Right lobe of liver (tissue), 6 donors: ENCODE measurements at regions not wholly inside any gene's neighbourhood (a gene's known extent, or its start where the extent isn't known, plus 50 kb on each side); places are given as distances from the start of the nearest gene placed in this dataset.

Source experiments
- ATAC-seq, 4 donors: fragments of 200-7000 bp; cut with Tn5 transposase; one replicate each; pipeline ENCODE4 v1.9.1; 2020; ENCODE audit warnings: mild to moderate bottlenecking in 4 of 4, moderate library complexity in 4 of 4
- DNase-seq, 3 donors: peaks; one replicate each; pipeline ENCODE4 v3.0.0-alpha.2; 2020
- H3K27ac ChIP-seq, 3 donors: fragments of 200-600 bp; one replicate each; pipeline ENCODE4 v1.8.0; 2022
- H3K27me3 ChIP-seq, 2 donors: fragments of 200-600 bp; one replicate each; pipeline ENCODE4 v1.8.0; 2022
- H3K36me3 ChIP-seq, 4 donors: fragments of 200-600 bp; sonication (generic) in 1 of 4; one replicate each; pipeline versions ENCODE4 v1.5.1 to v1.8.0; 2017 to 2022; ENCODE audit warnings: control low read depth in 1 of 4
- H3K4me1 ChIP-seq, 4 donors: fragments of 200-600 bp; sonication (generic) in 1 of 4; one replicate each; pipeline versions ENCODE4 v1.5.1 to v1.8.0; 2017 to 2022; ENCODE audit warnings: control low read depth in 1 of 4
- H3K4me3 ChIP-seq, 3 donors: fragments of 200-600 bp; one replicate each; pipeline ENCODE4 v1.8.0; 2022
- H3K9me3 ChIP-seq, 4 donors: fragments of 200-600 bp; sonication (generic) in 1 of 4; one replicate each; pipeline versions ENCODE4 v1.5.1 to v1.8.0; 2017 to 2022; ENCODE audit warnings: control low read depth in 1 of 4
- POLR2A ChIP-seq: fragments of 450-650 bp; IDR thresholded peaks from one replicate; pipeline ENCODE4 v1.6.1; 2017; ENCODE audit warnings: antibody characterized with exemption, mild to moderate bottlenecking
- WGBS: methylation state at CpG from one replicate; pipeline ENCODE4 v1.1.6; 2018; ENCODE audit warnings: low coverage, low lambda C conversion rate; ENCODE audit not compliant: insufficient coverage; ENCODE audit errors: missing lambda C conversion rate; 5-methylcytosine and 5-hydroxymethylcytosine counted together
- intact Hi-C, 2 donors: fragments of 100-400 bp; cut with DNase I; formaldehyde crosslinking; loops; one replicate each; pipeline versions ENCODE4 v1.11.2 to v1.14.1; 2022
- TF ChIP-seq, protein P1 (sequence below), 4 donors: fragments of 200-600 bp in 3 of 4; fragments of 450-650 bp in 1 of 4; IDR thresholded peaks; one replicate each; pipeline versions ENCODE4 v1.5.1 to v1.8.0; 2016 to 2022; ENCODE audit warnings: antibody characterized with exemption in 4 of 4, mild to moderate bottlenecking in 2 of 4
- donor health status: DM: no; HTN: yes; CAD: no.
- donor health status: DM: no; HTN: no; CAD: no.
- donor health status: DM: no; HTN: no; CAD: no.
- donor health status: DM: no; HTN: yes; CAD: no.
- donor health status: DM: no; HTN: yes; CAD: no.

DNA sequence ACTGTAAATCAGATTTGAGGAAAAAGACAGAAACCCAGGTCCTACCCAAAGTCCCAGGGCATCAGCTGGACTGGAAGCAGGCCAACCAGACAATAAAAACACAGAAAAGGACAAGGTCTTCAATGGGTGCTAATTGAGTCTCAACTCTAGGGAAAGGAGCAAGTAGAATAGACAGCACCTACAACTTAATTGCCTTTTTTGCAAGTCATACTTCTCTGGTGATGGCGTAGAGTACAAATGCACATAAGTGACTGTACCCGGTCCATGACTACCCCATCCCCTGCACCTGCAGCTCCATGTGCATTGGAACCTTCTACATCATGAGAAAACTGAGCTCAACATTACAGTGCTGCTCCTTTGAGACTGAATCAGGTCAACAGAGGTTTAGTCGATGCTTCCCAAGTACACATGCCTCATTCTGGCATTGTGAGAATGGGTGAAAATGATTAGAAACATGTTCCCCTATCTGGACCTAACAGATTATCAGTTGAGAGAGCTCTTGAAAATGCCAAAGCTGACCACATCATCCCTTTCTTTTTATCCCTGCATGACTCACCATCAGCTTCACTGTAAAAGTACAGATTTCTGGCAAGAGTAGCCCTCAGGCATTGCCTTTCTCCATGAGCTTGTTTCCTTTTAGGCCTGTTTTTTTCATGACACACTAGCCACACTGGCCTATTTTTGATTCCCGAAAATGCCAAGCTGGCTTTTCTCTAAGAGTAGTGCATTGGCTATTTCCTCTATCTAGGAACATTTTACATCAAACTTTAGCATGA is 298.3 kb downstream of the HS3ST1 start:
- no peak for TF ChIP-seq POLR2A
- TF ChIP-seq, protein P1, sequence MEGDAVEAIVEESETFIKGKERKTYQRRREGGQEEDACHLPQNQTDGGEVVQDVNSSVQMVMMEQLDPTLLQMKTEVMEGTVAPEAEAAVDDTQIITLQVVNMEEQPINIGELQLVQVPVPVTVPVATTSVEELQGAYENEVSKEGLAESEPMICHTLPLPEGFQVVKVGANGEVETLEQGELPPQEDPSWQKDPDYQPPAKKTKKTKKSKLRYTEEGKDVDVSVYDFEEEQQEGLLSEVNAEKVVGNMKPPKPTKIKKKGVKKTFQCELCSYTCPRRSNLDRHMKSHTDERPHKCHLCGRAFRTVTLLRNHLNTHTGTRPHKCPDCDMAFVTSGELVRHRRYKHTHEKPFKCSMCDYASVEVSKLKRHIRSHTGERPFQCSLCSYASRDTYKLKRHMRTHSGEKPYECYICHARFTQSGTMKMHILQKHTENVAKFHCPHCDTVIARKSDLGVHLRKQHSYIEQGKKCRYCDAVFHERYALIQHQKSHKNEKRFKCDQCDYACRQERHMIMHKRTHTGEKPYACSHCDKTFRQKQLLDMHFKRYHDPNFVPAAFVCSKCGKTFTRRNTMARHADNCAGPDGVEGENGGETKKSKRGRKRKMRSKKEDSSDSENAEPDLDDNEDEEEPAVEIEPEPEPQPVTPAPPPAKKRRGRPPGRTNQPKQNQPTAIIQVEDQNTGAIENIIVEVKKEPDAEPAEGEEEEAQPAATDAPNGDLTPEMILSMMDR (IDR thresholded peaks at IDR 0.05): no peak
- WGBS: 73% methylated on average over 3 of the region's 4 CpGs
- Histone ChIP-seq H3K9me3 (no peaks in the 10 kb centered on the region), H3K4me1 (no peaks in the 10 kb centered on the region), H3K27me3 (no peaks in the 10 kb centered on the region), H3K27ac (no peak overlapping the region), H3K36me3 (no peaks in the 10 kb centered on the region), H3K4me3 (no peak overlapping the region)
- DNase-seq: no peak
- ATAC-seq: no peak
- intact Hi-C loops: no loop called here

DNA sequence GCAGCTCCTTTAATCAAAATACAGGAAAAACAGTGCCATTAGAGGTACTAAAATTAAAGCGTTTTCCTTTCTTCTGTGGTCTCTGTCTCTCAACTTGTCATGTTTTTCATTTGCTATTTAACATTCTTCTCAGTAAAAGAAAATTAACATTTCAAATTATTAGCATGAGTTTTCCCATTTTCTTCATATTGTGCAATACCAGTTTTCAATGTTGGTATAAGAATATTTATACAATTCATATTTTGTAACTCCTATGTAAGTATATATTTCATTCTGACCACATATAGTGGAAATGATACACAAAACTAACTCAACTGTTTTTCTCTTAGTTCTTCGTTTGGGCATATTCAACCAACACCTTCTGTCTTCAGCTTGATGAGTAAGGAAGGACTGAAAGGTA is 308.3 kb downstream of the HS3ST1 start:
- Histone ChIP-seq H3K4me1 (no peaks in the 10 kb centered on the region), H3K27ac (no peak overlapping the region), H3K4me3 (no peak overlapping the region), H3K9me3 (no peaks in the 10 kb centered on the region), H3K27me3 (no peaks in the 10 kb centered on the region), H3K36me3 (no peaks in the 10 kb centered on the region)
- no peak for ATAC-seq
- DNase-seq: no peak
- TF ChIP-seq, protein P1 (IDR thresholded peaks at IDR 0.05): no peak
- TF ChIP-seq POLR2A: no peak
- intact Hi-C loops: no loop called here
- 39% methylated on average over 2 of the region's 2 CpGs for WGBS

- ATAC-seq: no peak
- TF ChIP-seq POLR2A: no peak
- TF ChIP-seq, protein P1 (IDR thresholded peaks at IDR 0.05): no peak
- Histone ChIP-seq H3K9me3 (no peaks in the 10 kb centered on the region), H3K4me1 (no peaks in the 10 kb centered on the region), H3K27me3 (no peaks in the 10 kb centered on the region), H3K4me3 (no peak overlapping the region), H3K27ac (no peak overlapping the region), H3K36me3 (no peaks in the 10 kb centered on the region)
- WGBS: 33% methylated on average over 1 of the region's 1 CpG
- intact Hi-C loops: no loop called here
- DNase-seq: no peak
Observed at GRCh38 chr4:11119474-11119873, 309.2 kb downstream of the HS3ST1 start.

DNA sequence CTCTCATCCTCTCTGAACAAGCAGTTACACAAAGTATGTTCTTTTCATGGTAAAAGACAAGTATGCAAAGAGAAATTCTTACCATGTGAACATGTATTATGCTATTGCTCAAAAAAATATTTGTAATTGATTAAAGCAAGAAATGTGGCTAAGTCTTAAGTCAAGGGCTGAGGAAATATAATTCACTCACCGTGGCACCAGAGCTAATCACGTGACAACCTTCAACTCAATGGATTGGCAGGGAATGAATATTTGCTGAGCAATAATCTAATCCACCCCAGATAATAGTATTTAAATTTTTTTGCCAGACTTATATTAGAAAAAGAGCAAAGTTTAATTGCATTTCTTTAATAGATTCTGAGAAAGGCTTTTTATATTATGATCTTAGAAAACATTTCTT is 310.2 kb downstream of the HS3ST1 start:
- H3K4me1 ChIP-seq: no peaks in the 10 kb centered on the region
- intact Hi-C loops: no loop called here
- TF ChIP-seq, protein P1 (IDR thresholded peaks at IDR 0.05): no peak
- TF ChIP-seq POLR2A: no peak
- H3K36me3 ChIP-seq: no peaks in the 10 kb centered on the region
- ATAC-seq (no peak), DNase-seq (no peak)
- H3K27me3 ChIP-seq: no peaks in the 10 kb centered on the region
- H3K4me3 ChIP-seq: no peak overlapping the region
- H3K27ac ChIP-seq: no peak overlapping the region
- no peaks in the 10 kb centered on the region for H3K9me3 ChIP-seq
- WGBS: 36% methylated on average over 2 of the region's 2 CpGs
